ENCODE measurements at regions not wholly inside any gene's neighbourhood (a gene's known extent, or its start where the extent isn't known, plus 50 kb on each side); places are given as distances from the start of the nearest gene placed in this dataset.

- TF ChIP-seq CTCF (IDR thresholded peaks at IDR 0.05) = no peak
- no peak for TF ChIP-seq EZH2 (IDR thresholded peaks at IDR 0.05; ENCODE audit: borderline replicate concordance, insufficient read depth, low read depth, low read length, poor library complexity, severe bottlenecking)
Observed at GRCh38 chr3:190988102-190988501, 125.6 kb upstream of the GMNC start.

All from B cell (primary cell).